ENCODE measurements at regions not wholly inside any gene's neighbourhood (a gene's known extent, or its start where the extent isn't known, plus 50 kb on each side); places are given as distances from the start of the nearest gene placed in this dataset.

DNA sequence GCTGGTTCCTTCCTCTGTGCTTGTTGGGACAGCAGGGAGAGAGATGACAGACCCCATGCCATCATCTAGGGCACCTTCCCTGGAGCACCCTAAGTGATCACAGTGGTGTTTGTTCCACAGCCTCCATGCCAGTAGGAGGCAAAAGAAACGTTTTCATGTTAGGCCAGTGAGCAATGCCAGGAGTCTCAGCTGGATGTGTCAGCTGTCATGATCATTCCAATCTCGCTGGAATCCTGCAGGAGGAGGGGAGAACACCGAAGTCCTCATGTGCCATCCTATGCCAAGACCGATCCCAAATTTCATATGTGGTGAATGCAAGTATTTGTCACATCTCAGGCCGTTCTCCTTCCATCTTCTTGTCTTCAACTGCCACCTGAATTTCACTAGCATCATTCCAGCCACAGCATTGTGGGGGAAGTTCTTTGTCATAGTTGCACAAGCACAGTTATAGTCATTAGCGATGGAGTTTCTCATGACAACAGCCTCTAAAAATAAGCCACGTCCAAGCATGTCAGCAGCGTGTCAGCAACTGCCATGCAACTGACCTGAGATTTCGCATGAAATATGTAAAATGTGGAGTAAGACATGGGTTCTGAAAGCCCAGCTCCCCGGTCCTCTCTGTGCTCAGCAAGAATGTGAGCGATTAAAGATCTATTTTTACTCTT, 97.2 kb upstream of the DNAH5 start:
- TF ChIP-seq CREB1 (CRISPR knock-in tag; IDR thresholded peaks at IDR 0.05; ENCODE audit: low read depth) (no peak), POLR2AphosphoS5 (IDR thresholded peaks at IDR 0.05; ENCODE audit: low read depth) (no peak), NANOG (IDR thresholded peaks at IDR 0.05; ENCODE audit: borderline replicate concordance) (no peak), EZH2 (IDR thresholded peaks at IDR 0.05; ENCODE audit: low read depth, unreplicated experiment) (no peak), JUNB (IDR thresholded peaks at IDR 0.05; ENCODE audit: unreplicated experiment) (no peak), EZH2phosphoT487 (IDR thresholded peaks at IDR 0.05; ENCODE audit: unreplicated experiment) (no peak), ZNF114 (CRISPR knock-in tag; IDR thresholded peaks at IDR 0.05) (no peak), STAT1 (IDR thresholded peaks at IDR 0.05; ENCODE audit: unreplicated experiment) (no peak), ZNF331 (CRISPR knock-in tag; IDR thresholded peaks at IDR 0.05; ENCODE audit: low read depth) (no peak)
- TF ChIP-seq, protein P1, sequence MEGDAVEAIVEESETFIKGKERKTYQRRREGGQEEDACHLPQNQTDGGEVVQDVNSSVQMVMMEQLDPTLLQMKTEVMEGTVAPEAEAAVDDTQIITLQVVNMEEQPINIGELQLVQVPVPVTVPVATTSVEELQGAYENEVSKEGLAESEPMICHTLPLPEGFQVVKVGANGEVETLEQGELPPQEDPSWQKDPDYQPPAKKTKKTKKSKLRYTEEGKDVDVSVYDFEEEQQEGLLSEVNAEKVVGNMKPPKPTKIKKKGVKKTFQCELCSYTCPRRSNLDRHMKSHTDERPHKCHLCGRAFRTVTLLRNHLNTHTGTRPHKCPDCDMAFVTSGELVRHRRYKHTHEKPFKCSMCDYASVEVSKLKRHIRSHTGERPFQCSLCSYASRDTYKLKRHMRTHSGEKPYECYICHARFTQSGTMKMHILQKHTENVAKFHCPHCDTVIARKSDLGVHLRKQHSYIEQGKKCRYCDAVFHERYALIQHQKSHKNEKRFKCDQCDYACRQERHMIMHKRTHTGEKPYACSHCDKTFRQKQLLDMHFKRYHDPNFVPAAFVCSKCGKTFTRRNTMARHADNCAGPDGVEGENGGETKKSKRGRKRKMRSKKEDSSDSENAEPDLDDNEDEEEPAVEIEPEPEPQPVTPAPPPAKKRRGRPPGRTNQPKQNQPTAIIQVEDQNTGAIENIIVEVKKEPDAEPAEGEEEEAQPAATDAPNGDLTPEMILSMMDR (conservative IDR thresholded peaks at IDR 0.05; ENCODE audit: low read depth in 2 of 2): no peak
- TF ChIP-seq, protein P2, sequence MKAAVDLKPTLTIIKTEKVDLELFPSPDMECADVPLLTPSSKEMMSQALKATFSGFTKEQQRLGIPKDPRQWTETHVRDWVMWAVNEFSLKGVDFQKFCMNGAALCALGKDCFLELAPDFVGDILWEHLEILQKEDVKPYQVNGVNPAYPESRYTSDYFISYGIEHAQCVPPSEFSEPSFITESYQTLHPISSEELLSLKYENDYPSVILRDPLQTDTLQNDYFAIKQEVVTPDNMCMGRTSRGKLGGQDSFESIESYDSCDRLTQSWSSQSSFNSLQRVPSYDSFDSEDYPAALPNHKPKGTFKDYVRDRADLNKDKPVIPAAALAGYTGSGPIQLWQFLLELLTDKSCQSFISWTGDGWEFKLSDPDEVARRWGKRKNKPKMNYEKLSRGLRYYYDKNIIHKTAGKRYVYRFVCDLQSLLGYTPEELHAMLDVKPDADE (IDR thresholded peaks at IDR 0.05): no peak
- TF ChIP-seq, protein P3, sequence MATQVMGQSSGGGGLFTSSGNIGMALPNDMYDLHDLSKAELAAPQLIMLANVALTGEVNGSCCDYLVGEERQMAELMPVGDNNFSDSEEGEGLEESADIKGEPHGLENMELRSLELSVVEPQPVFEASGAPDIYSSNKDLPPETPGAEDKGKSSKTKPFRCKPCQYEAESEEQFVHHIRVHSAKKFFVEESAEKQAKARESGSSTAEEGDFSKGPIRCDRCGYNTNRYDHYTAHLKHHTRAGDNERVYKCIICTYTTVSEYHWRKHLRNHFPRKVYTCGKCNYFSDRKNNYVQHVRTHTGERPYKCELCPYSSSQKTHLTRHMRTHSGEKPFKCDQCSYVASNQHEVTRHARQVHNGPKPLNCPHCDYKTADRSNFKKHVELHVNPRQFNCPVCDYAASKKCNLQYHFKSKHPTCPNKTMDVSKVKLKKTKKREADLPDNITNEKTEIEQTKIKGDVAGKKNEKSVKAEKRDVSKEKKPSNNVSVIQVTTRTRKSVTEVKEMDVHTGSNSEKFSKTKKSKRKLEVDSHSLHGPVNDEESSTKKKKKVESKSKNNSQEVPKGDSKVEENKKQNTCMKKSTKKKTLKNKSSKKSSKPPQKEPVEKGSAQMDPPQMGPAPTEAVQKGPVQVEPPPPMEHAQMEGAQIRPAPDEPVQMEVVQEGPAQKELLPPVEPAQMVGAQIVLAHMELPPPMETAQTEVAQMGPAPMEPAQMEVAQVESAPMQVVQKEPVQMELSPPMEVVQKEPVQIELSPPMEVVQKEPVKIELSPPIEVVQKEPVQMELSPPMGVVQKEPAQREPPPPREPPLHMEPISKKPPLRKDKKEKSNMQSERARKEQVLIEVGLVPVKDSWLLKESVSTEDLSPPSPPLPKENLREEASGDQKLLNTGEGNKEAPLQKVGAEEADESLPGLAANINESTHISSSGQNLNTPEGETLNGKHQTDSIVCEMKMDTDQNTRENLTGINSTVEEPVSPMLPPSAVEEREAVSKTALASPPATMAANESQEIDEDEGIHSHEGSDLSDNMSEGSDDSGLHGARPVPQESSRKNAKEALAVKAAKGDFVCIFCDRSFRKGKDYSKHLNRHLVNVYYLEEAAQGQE (IDR thresholded peaks at IDR 0.05; ENCODE audit: unreplicated experiment): no peak
- TF ChIP-seq, protein P4, sequence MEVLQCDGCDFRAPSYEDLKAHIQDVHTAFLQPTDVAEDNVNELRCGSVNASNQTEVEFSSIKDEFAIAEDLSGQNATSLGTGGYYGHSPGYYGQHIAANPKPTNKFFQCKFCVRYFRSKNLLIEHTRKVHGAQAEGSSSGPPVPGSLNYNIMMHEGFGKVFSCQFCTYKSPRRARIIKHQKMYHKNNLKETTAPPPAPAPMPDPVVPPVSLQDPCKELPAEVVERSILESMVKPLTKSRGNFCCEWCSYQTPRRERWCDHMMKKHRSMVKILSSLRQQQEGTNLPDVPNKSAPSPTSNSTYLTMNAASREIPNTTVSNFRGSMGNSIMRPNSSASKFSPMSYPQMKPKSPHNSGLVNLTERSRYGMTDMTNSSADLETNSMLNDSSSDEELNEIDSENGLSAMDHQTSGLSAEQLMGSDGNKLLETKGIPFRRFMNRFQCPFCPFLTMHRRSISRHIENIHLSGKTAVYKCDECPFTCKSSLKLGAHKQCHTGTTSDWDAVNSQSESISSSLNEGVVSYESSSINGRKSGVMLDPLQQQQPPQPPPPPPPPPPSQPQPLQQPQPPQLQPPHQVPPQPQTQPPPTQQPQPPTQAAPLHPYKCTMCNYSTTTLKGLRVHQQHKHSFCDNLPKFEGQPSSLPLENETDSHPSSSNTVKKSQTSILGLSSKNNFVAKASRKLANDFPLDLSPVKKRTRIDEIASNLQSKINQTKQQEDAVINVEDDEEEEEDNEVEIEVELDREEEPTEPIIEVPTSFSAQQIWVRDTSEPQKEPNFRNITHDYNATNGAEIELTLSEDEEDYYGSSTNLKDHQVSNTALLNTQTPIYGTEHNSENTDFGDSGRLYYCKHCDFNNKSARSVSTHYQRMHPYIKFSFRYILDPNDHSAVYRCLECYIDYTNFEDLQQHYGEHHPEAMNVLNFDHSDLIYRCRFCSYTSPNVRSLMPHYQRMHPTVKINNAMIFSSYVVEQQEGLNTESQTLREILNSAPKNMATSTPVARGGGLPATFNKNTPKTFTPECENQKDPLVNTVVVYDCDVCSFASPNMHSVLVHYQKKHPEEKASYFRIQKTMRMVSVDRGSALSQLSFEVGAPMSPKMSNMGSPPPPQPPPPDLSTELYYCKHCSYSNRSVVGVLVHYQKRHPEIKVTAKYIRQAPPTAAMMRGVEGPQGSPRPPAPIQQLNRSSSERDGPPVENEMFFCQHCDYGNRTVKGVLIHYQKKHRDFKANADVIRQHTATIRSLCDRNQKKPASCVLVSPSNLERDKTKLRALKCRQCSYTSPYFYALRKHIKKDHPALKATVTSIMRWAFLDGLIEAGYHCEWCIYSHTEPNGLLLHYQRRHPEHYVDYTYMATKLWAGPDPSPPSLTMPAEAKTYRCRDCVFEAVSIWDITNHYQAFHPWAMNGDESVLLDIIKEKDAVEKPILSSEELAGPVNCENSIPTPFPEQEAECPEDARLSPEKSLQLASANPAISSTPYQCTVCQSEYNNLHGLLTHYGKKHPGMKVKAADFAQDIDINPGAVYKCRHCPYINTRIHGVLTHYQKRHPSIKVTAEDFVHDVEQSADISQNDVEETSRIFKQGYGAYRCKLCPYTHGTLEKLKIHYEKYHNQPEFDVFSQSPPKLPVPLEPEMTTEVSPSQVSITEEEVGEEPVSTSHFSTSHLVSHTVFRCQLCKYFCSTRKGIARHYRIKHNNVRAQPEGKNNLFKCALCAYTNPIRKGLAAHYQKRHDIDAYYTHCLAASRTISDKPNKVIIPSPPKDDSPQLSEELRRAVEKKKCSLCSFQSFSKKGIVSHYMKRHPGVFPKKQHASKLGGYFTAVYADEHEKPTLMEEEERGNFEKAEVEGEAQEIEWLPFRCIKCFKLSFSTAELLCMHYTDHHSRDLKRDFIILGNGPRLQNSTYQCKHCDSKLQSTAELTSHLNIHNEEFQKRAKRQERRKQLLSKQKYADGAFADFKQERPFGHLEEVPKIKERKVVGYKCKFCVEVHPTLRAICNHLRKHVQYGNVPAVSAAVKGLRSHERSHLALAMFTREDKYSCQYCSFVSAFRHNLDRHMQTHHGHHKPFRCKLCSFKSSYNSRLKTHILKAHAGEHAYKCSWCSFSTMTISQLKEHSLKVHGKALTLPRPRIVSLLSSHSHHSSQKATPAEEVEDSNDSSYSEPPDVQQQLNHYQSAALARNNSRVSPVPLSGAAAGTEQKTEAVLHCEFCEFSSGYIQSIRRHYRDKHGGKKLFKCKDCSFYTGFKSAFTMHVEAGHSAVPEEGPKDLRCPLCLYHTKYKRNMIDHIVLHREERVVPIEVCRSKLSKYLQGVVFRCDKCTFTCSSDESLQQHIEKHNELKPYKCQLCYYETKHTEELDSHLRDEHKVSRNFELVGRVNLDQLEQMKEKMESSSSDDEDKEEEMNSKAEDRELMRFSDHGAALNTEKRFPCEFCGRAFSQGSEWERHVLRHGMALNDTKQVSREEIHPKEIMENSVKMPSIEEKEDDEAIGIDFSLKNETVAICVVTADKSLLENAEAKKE (CRISPR knock-in tag; IDR thresholded peaks at IDR 0.05): no peak
